Stimulated activated effector memory CD8-positive, alpha-beta T cell treated with anti-CD3 and anti-CD28 coated beads, Interleukin-12 subunit alpha, Interleukin-12 subunit beta, amount 100 ng/mL, for 72 hours (primary cell): ENCODE measurements at regions not wholly inside any gene's neighbourhood (a gene's known extent, or its start where the extent isn't known, plus 50 kb on each side); places are given as distances from the start of the nearest gene placed in this dataset.

Experiments
- ATAC-seq: fragments of 150-1000 bp; cut with Tn5 transposase; 2 replicates; pipeline ENCODE4 v1.10.0; 2021
- DNase-seq, 2 donors: peaks; one replicate each; pipeline ENCODE4 v3.0.0; 2021 to 2022; ENCODE audit warnings: low spot score in 2 of 2
- H3K27ac Mint-ChIP-seq: one replicate; pipeline ENCODE4 v1.8.0; 2022; ENCODE audit warnings: mild to moderate bottlenecking, mixed read lengths
- H3K36me3 Mint-ChIP-seq: one replicate; pipeline ENCODE4 v1.8.0; 2022; ENCODE audit warnings: mild to moderate bottlenecking, mixed read lengths
- H3K4me1 Mint-ChIP-seq: one replicate; pipeline ENCODE4 v1.8.0; 2022; ENCODE audit warnings: mixed read lengths
- H3K4me3 Mint-ChIP-seq: one replicate; pipeline ENCODE4 v1.8.0; 2022; ENCODE audit warnings: mild to moderate bottlenecking, mixed read lengths
- H3K9me3 Mint-ChIP-seq: one replicate; pipeline ENCODE4 v1.8.0; 2022; ENCODE audit warnings: mixed read lengths

DNA sequence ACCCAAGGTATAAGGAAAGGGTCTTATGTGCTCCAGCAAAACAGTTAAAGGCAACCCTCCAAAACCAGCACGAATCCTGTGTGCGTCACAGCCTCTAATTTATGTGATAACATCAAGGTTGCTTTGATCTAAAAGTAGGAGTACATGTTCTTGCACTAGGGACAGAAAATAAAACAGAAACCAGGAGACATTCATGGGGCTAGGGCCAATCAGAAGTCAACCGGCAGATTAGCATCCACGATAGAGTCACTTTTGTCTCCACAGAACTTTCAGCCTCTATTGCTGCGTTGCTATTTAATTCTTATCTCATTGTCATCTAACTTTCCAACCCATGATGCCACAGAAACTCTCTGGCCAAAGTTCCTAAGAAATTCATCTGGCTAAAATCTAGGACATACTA, 178.8 kb upstream of the PTCHD4 start:
- no peaks in the 10 kb centered on the region for H3K4me1 Mint-ChIP-seq
- peaks cover 13% of the 10 kb centered on the region for H3K9me3 Mint-ChIP-seq
- no peaks in the 10 kb centered on the region for H3K36me3 Mint-ChIP-seq
- no peak for ATAC-seq
- DNase-seq, result no peak
- H3K4me3 Mint-ChIP-seq, result no peak overlapping the region
- no peak overlapping the region for H3K27ac Mint-ChIP-seq

GRCh38 chr6:48281217-48281616, 170.2 kb upstream of the PTCHD4 start:
- no peak overlapping the region for H3K27ac Mint-ChIP-seq
- no peak for ATAC-seq
- DNase-seq, result no peak

GRCh38 chr6:48280035-48280620, 169.1 kb upstream of the PTCHD4 start:
- no peaks in the 10 kb centered on the region for H3K4me1 Mint-ChIP-seq
- no peaks in the 10 kb centered on the region for H3K36me3 Mint-ChIP-seq
- peaks cover 9% of the 10 kb centered on the region for H3K9me3 Mint-ChIP-seq
- no peak for ATAC-seq
- no peak overlapping the region for H3K4me3 Mint-ChIP-seq
- DNase-seq, result no peak
- no peak overlapping the region for H3K27ac Mint-ChIP-seq

More at GRCh38 chr6:48281217-48281616, 170.2 kb upstream of the PTCHD4 start:
- no peak overlapping the region for H3K4me3 Mint-ChIP-seq
- H3K4me1 Mint-ChIP-seq, result no peaks in the 10 kb centered on the region
- H3K36me3 Mint-ChIP-seq, result no peaks in the 10 kb centered on the region
- H3K9me3 Mint-ChIP-seq, result peaks cover 9% of the 10 kb centered on the region

- Mint-ChIP-seq H3K4me1 (no peaks in the 10 kb centered on the region), H3K9me3 (peaks cover 9% of the 10 kb centered on the region), H3K27ac (no peak overlapping the region), H3K36me3 (no peaks in the 10 kb centered on the region), H3K4me3 (no peak overlapping the region)
- DNase-seq (no peak), ATAC-seq (no peak)
These were observed 167.3 kb upstream of the PTCHD4 start for GRCh38 chr6:48278261-48278660.

GRCh38 chr6:48272518-48272917, 161.5 kb upstream of the PTCHD4 start:
- H3K4me3 Mint-ChIP-seq, result no peak overlapping the region
- DNase-seq, result no peak
- no peak overlapping the region for H3K27ac Mint-ChIP-seq
- no peak for ATAC-seq
- no peaks in the 10 kb centered on the region for H3K36me3 Mint-ChIP-seq
- H3K4me1 Mint-ChIP-seq, result no peaks in the 10 kb centered on the region
- H3K9me3 Mint-ChIP-seq, result peaks cover 18% of the 10 kb centered on the region

GRCh38 chr6:48255094-48255493, 144.1 kb upstream of the PTCHD4 start:
- no peak for ATAC-seq
- H3K4me3 Mint-ChIP-seq, result no peak overlapping the region
- no peak for DNase-seq
- peaks cover 12% of the 10 kb centered on the region for H3K9me3 Mint-ChIP-seq
- no peak overlapping the region for H3K27ac Mint-ChIP-seq
- no peaks in the 10 kb centered on the region for H3K4me1 Mint-ChIP-seq
- no peaks in the 10 kb centered on the region for H3K36me3 Mint-ChIP-seq

- H3K4me1 Mint-ChIP-seq, result no peaks in the 10 kb centered on the region
- H3K4me3 Mint-ChIP-seq, result no peak overlapping the region
- DNase-seq, result no peak
- H3K9me3 Mint-ChIP-seq, result peaks cover 12% of the 10 kb centered on the region
- ATAC-seq, result no peak
- no peaks in the 10 kb centered on the region for H3K36me3 Mint-ChIP-seq
- no peak overlapping the region for H3K27ac Mint-ChIP-seq
These were observed 138.1 kb upstream of the PTCHD4 start for GRCh38 chr6:48249071-48249470.

DNA sequence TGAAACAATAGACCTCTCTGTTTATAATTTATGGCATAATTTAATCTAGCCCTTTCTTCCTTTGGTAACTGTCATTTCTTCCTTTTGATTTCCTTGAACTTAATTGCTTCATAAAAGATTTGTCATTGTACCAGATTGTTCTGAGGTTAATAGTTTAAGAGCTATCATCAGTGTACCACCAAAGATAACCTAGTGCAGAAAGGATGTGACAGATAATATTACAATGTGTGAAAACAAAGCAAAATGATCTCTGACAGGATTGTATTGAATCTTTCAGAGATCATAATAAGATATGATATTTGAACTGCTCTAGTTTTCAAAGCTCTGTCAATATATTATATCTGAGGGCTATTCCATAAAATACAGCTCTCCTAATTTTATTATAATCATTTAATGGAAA, 132.1 kb upstream of the PTCHD4 start:
- no peak overlapping the region for H3K4me3 Mint-ChIP-seq
- DNase-seq, result no peak
- no peak overlapping the region for H3K27ac Mint-ChIP-seq
- H3K4me1 Mint-ChIP-seq, result no peaks in the 10 kb centered on the region
- no peak for ATAC-seq
- H3K9me3 Mint-ChIP-seq, result peaks cover 10% of the 10 kb centered on the region
- H3K36me3 Mint-ChIP-seq, result no peaks in the 10 kb centered on the region

DNA sequence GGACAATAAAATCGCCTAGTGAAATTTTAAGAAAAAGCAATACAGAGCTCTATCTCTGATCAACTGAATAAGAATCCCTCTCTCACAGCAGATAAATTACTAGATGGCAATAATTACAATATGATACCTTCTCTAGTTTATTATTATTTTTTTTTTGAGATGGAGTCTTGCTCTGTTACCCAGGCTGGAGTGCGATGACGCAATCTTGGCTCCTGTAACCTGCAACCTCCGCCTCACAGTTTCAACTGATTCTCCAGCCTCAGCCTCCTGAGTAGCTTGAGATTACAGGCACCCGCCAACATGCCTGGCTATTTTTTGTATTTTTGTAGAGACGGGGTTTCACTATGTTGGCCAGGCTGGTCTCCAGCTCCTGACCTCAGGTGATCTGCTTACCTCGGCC, 129.3 kb upstream of the PTCHD4 start:
- H3K36me3 Mint-ChIP-seq, result no peaks in the 10 kb centered on the region
- ATAC-seq, result no peak
- no peak for DNase-seq
- H3K4me1 Mint-ChIP-seq, result no peaks in the 10 kb centered on the region
- H3K27ac Mint-ChIP-seq, result no peak overlapping the region
- H3K4me3 Mint-ChIP-seq, result no peak overlapping the region
- peaks cover 18% of the 10 kb centered on the region for H3K9me3 Mint-ChIP-seq

GRCh38 chr6:48236375-48236774, 125.4 kb upstream of the PTCHD4 start:
- Mint-ChIP-seq H3K27ac (no peak overlapping the region), H3K4me3 (no peak overlapping the region), H3K36me3 (no peaks in the 10 kb centered on the region), H3K9me3 (peaks cover 18% of the 10 kb centered on the region), H3K4me1 (no peaks in the 10 kb centered on the region)
- ATAC-seq (no peak), DNase-seq (no peak)

- Mint-ChIP-seq H3K9me3 (peaks cover 9% of the 10 kb centered on the region), H3K4me1 (no peaks in the 10 kb centered on the region), H3K4me3 (no peak overlapping the region), H3K36me3 (no peaks in the 10 kb centered on the region), H3K27ac (no peak overlapping the region)
- no peak for DNase-seq
- ATAC-seq, result no peak
These were observed 122.1 kb upstream of the PTCHD4 start for GRCh38 chr6:48233063-48233462.

GRCh38 chr6:48229841-48230240, 118.8 kb upstream of the PTCHD4 start:
- no peak for DNase-seq

DNA sequence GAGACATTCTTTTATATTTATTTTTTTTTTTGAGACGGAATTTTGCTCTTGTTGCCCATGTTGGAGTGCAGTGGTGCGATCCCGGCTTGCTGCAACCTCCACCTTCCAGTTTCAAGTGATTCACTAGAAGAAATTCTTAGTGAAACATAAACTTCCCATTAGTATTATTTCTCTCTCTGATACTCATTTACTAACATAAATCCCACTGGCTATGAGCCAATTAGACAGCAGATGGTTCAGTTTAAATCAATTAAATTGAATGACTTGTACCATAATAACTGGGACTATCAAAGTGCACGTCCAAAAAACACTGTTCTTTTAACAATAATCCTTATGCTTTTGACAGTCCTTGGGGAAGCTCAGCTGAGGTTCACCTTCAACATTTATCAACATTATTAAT, 111.2 kb upstream of the PTCHD4 start:
- ATAC-seq (no peak), DNase-seq (no peak)
- Mint-ChIP-seq H3K9me3 (peaks cover 8% of the 10 kb centered on the region), H3K27ac (no peak overlapping the region), H3K4me1 (no peaks in the 10 kb centered on the region), H3K4me3 (no peak overlapping the region), H3K36me3 (no peaks in the 10 kb centered on the region)

More at GRCh38 chr6:48229841-48230240, 118.8 kb upstream of the PTCHD4 start:
- no peak overlapping the region for H3K4me3 Mint-ChIP-seq
- H3K36me3 Mint-ChIP-seq, result no peaks in the 10 kb centered on the region
- H3K27ac Mint-ChIP-seq, result no peak overlapping the region
- H3K9me3 Mint-ChIP-seq, result peaks cover 5% of the 10 kb centered on the region
- ATAC-seq, result no peak
- no peaks in the 10 kb centered on the region for H3K4me1 Mint-ChIP-seq

DNA sequence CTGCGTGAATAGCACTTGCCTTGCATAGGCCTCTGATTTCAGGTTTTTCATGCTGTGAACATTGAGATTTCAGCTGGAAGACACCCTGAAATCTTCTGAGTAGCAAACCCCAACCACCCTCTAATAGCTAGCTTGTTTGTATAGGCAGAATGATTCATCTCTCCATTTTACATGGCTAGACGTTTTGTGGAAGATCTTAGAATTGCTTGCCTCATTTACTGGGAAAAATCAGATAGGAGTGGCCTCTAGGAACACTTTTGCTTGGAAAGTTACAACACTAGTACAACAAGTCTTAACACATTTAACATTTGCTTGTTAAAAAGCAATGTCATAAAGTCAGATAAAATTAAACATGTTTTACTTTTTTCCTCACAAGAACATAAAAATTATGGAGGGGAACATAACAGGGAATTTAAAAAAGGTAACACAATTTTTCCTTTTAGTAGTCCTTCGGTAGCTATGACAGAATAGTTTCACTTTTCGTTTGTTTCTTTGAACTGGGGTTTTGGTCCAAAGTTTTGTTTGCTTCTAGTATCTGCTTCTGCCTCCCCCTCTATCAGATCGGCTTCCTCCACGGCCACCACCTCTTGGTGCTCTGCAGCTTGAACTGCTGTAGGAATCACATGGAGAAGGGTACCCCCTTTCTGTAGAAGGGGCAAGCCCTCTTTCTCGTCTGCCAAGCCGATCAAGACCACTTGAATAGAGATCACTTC, 102.2 kb upstream of the PTCHD4 start:
- H3K4me3 Mint-ChIP-seq, result no peak overlapping the region
- DNase-seq, result no peak
- no peaks in the 10 kb centered on the region for H3K4me1 Mint-ChIP-seq
- no peak for ATAC-seq
- H3K36me3 Mint-ChIP-seq, result no peaks in the 10 kb centered on the region
- H3K27ac Mint-ChIP-seq, result no peak overlapping the region
- H3K9me3 Mint-ChIP-seq, result peaks cover 5% of the 10 kb centered on the region

GRCh38 chr6:48212501-48212900, 101.5 kb upstream of the PTCHD4 start:
- Mint-ChIP-seq H3K36me3 (no peaks in the 10 kb centered on the region), H3K27ac (no peak overlapping the region), H3K9me3 (peaks cover 5% of the 10 kb centered on the region), H3K4me1 (no peaks in the 10 kb centered on the region), H3K4me3 (no peak overlapping the region)
- DNase-seq (no peak), ATAC-seq (no peak)

DNA sequence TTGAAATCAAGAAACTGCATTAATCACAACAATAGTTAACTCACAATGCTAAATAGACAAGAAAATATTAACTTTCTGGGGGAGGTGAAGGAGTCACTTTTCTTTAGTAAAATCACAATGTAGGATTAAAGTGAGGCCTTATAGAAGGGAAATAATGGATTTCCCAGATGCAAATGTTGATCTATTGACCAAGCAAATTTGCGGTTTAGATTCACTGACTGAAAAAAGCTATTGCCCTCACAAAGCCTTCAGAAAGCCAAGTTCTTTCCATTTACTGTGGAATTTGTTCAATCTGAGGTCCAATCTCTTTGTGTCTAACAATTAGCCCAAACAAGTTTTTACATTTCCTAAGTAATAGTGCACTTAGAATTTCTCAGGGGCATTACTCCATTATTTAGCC, 95.1 kb upstream of the PTCHD4 start:
- ATAC-seq (no peak), DNase-seq (no peak)
- Mint-ChIP-seq H3K36me3 (no peaks in the 10 kb centered on the region), H3K4me1 (no peaks in the 10 kb centered on the region), H3K9me3 (peaks cover 8% of the 10 kb centered on the region), H3K27ac (no peak overlapping the region), H3K4me3 (no peak overlapping the region)
